ENCODE measurements at regions not wholly inside any gene's neighbourhood (a gene's known extent, or its start where the extent isn't known, plus 50 kb on each side); places are given as distances from the start of the nearest gene placed in this dataset.

GRCh38 chr9:91004992-91005391 is 203.4 kb downstream of the SYK start:
- in situ Hi-C loops (cut with MboI; ENCODE audit: low sequenced_read_pairs in 4 of 4) = no loop called here
- TF ChIP-seq POLR2A (IDR thresholded peaks at IDR 0.05) = no peak
- TF ChIP-seq, protein P1, sequence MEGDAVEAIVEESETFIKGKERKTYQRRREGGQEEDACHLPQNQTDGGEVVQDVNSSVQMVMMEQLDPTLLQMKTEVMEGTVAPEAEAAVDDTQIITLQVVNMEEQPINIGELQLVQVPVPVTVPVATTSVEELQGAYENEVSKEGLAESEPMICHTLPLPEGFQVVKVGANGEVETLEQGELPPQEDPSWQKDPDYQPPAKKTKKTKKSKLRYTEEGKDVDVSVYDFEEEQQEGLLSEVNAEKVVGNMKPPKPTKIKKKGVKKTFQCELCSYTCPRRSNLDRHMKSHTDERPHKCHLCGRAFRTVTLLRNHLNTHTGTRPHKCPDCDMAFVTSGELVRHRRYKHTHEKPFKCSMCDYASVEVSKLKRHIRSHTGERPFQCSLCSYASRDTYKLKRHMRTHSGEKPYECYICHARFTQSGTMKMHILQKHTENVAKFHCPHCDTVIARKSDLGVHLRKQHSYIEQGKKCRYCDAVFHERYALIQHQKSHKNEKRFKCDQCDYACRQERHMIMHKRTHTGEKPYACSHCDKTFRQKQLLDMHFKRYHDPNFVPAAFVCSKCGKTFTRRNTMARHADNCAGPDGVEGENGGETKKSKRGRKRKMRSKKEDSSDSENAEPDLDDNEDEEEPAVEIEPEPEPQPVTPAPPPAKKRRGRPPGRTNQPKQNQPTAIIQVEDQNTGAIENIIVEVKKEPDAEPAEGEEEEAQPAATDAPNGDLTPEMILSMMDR (IDR thresholded peaks at IDR 0.05 in 4 of 5, conservative IDR thresholded peaks at IDR 0.05 in 1 of 5) = no peak
- H3K27me3 ChIP-seq = no peaks in the 10 kb centered on the region
- DNase-seq (no peak), ATAC-seq (no peak)
- H3K36me3 ChIP-seq = no peaks in the 10 kb centered on the region
- H3K27ac ChIP-seq = no peak overlapping the region
- H3K9me3 ChIP-seq = no peaks in the 10 kb centered on the region
- H3K4me1 ChIP-seq = no peaks in the 10 kb centered on the region
- no peak overlapping the region for H3K4me3 ChIP-seq
- intact Hi-C loops (cut with DNase I; ENCODE audit: low total_unique reads) = no loop called here

DNA sequence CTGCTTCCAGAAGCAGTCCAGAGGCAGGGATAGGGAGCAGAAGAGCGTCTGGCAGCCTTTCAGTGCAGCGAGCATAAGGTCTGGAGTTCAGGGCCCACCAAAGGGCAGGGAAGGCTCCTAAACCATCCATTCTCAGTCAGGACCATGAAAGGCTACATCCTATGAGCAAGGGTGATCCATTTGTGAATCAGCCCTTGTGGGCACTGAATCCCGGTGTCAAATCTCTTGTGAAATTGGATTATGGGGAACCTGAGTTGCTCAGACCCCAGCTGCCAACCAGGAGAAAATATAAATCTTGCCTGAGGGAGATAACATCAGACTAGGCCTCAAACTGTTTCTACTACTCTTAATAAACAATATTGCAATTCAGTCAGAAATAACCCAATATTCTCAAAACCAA is 204.4 kb downstream of the SYK start:
- H3K36me3 ChIP-seq = no peaks in the 10 kb centered on the region
- intact Hi-C loops (cut with DNase I; ENCODE audit: low total_unique reads) = no loop called here
- TF ChIP-seq, protein P1 (IDR thresholded peaks at IDR 0.05 in 4 of 5, conservative IDR thresholded peaks at IDR 0.05 in 1 of 5) = no peak
- no peak for TF ChIP-seq POLR2A (IDR thresholded peaks at IDR 0.05)
- in situ Hi-C loops (cut with MboI; ENCODE audit: low sequenced_read_pairs in 4 of 4) = no loop called here
- H3K9me3 ChIP-seq = no peaks in the 10 kb centered on the region
- no peaks in the 10 kb centered on the region for H3K27me3 ChIP-seq
- no peak overlapping the region for H3K27ac ChIP-seq
- ATAC-seq = no peak
- H3K4me1 ChIP-seq = no peaks in the 10 kb centered on the region
- no peak overlapping the region for H3K4me3 ChIP-seq
- no peak for DNase-seq

DNA sequence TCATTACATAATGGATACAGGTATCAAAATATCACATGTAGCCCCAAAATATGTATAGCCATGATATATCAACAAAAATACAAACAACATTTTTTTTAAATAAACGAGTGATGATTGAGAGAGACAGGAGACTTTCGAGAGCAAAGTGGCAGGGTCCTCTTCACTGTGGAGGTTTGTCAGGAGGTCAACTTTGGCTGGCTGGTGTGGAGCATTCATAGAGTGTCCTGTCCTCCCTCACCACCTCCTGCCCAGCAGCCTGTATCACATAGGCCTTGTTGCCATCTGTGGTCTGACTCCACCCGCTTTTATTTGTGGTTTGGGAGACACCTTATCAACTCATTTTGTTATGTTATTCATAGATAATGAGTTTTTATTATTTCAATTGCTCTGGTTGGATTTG is 206.9 kb downstream of the SYK start:
- in situ Hi-C loops (cut with MboI; ENCODE audit: low sequenced_read_pairs in 4 of 4) (no loop called here), intact Hi-C loops (cut with DNase I; ENCODE audit: low total_unique reads) (no loop called here)
- no peaks in the 10 kb centered on the region for H3K4me1 ChIP-seq
- no peak overlapping the region for H3K4me3 ChIP-seq
- no peaks in the 10 kb centered on the region for H3K9me3 ChIP-seq
- H3K36me3 ChIP-seq = no peaks in the 10 kb centered on the region
- H3K27ac ChIP-seq = no peak overlapping the region
- no peaks in the 10 kb centered on the region for H3K27me3 ChIP-seq
- DNase-seq (no peak), ATAC-seq (no peak)
- no peak for TF ChIP-seq POLR2A (IDR thresholded peaks at IDR 0.05)
- TF ChIP-seq, protein P1 (IDR thresholded peaks at IDR 0.05 in 4 of 5, conservative IDR thresholded peaks at IDR 0.05 in 1 of 5) = no peak

DNA sequence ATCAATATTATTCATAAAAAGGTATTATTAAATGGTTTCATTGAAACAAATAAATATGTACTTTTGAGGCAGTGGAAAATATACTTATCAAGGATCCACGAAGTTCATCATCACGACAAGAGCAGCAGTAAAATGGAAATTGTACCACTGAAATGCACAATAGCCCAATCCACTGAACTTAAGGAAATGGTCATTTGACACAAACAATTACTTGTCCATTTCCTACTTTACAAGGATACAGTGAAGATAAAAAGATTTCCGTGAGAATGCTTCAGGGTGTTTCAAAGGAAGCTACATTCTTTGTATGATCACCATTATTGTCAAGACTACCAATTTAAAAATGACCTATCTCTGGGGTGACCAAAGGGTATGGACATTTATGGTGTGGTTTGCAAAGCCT is 210.3 kb downstream of the SYK start:
- TF ChIP-seq POLR2A (IDR thresholded peaks at IDR 0.05) = no peak
- TF ChIP-seq, protein P1 (IDR thresholded peaks at IDR 0.05 in 4 of 5, conservative IDR thresholded peaks at IDR 0.05 in 1 of 5) = no peak
- Histone ChIP-seq H3K9me3 (no peaks in the 10 kb centered on the region), H3K4me1 (no peaks in the 10 kb centered on the region), H3K36me3 (no peaks in the 10 kb centered on the region), H3K27me3 (no peaks in the 10 kb centered on the region), H3K4me3 (no peak overlapping the region), H3K27ac (no peak overlapping the region)
- ATAC-seq (no peak), DNase-seq (no peak)
- in situ Hi-C loops (cut with MboI; ENCODE audit: low sequenced_read_pairs in 4 of 4) = no loop called here
- intact Hi-C loops (cut with DNase I; ENCODE audit: low total_unique reads) = no loop called here
